ENCODE measurements at regions not wholly inside any gene's neighbourhood (a gene's known extent, or its start where the extent isn't known, plus 50 kb on each side); places are given as distances from the start of the nearest gene placed in this dataset.
A peak's percentile ranks its signal among the peaks of the same experiment; 100 is the strongest.
"Not testable (repeated sequence)": the region's sequence is repeated elsewhere in the genome, so short reads cannot be mapped to it uniquely, and the experiment has no call there.

- DNase-seq (ENCODE audit: low spot score): no peak
Measured at GRCh38 chr4:126853715-126854114, 779.0 kb upstream of the INTU start.

- no peak for DNase-seq (ENCODE audit: low spot score)
Measured at GRCh38 chr4:126856906-126857305, 775.9 kb upstream of the INTU start.

GRCh38 chr4:126859314-126859713 lies 773.4 kb upstream of the INTU start:
- no peak for DNase-seq (ENCODE audit: low spot score)

GRCh38 chr4:126859872-126860271 lies 772.9 kb upstream of the INTU start:
- no peak for DNase-seq (ENCODE audit: low spot score)

- DNase-seq (ENCODE audit: low spot score): no peak
Measured at GRCh38 chr4:126860308-126860707, 772.4 kb upstream of the INTU start.

- DNase-seq (ENCODE audit: low spot score): no peak
Measured at GRCh38 chr4:126869967-126870366, 762.8 kb upstream of the INTU start.

GRCh38 chr4:126871810-126872209 lies 760.9 kb upstream of the INTU start:
- DNase-seq (ENCODE audit: low spot score): no peak

- DNase-seq (ENCODE audit: low spot score): no peak
Measured at GRCh38 chr4:126874533-126874932, 758.2 kb upstream of the INTU start.

GRCh38 chr4:126888968-126889367 lies 743.8 kb upstream of the INTU start:
- no peak for DNase-seq (ENCODE audit: low spot score)

- DNase-seq (ENCODE audit: low spot score): no peak
Measured at GRCh38 chr4:126890383-126890782, 742.4 kb upstream of the INTU start.

GRCh38 chr4:126890994-126891393 lies 741.8 kb upstream of the INTU start:
- no peak for DNase-seq (ENCODE audit: low spot score)

GRCh38 chr4:126894963-126895362 lies 737.8 kb upstream of the INTU start:
- DNase-seq (ENCODE audit: low spot score): no peak

- no peak for DNase-seq (ENCODE audit: low spot score)
Measured at GRCh38 chr4:126895988-126896570, 736.7 kb upstream of the INTU start.

GRCh38 chr4:126897038-126897437 lies 735.7 kb upstream of the INTU start:
- DNase-seq (ENCODE audit: low spot score): no peak

GRCh38 chr4:126898815-126899214 lies 733.9 kb upstream of the INTU start:
- no peak for DNase-seq (ENCODE audit: low spot score)

- DNase-seq (ENCODE audit: low spot score): peak; percentile 37
Measured at GRCh38 chr4:126899331-126899801, 733.4 kb upstream of the INTU start.

GRCh38 chr4:126906466-126906865 lies 726.3 kb upstream of the INTU start:
- no peak for DNase-seq (ENCODE audit: low spot score)

GRCh38 chr4:126907389-126907788 lies 725.4 kb upstream of the INTU start:
- DNase-seq (ENCODE audit: low spot score): no peak

GRCh38 chr4:126916049-126916625 lies 716.6 kb upstream of the INTU start:
- DNase-seq (ENCODE audit: low spot score): no peak

GRCh38 chr4:126916626-126917140 lies 716.1 kb upstream of the INTU start:
- DNase-seq (ENCODE audit: low spot score): peak; percentile 7

- DNase-seq (ENCODE audit: low spot score): not testable (repeated sequence)
Measured at GRCh38 chr4:126922328-126922938, 710.3 kb upstream of the INTU start.

GRCh38 chr4:126924237-126924636 lies 708.5 kb upstream of the INTU start:
- no peak for DNase-seq (ENCODE audit: low spot score)

GRCh38 chr4:126930059-126930458 lies 702.7 kb upstream of the INTU start:
- DNase-seq (ENCODE audit: low spot score): not testable (repeated sequence)
